Fibroblast of gingiva (primary cell): ENCODE measurements at regions not wholly inside any gene's neighbourhood (a gene's known extent, or its start where the extent isn't known, plus 50 kb on each side); places are given as distances from the start of the nearest gene placed in this dataset.
"Not testable (repeated sequence)": the region's sequence is repeated elsewhere in the genome, so short reads cannot be mapped to it uniquely, and the experiment has no call there.

Experiments
- DNase-seq: peaks from one replicate; pipeline ENCODE4 v3.0.0-alpha.2; 2011; ENCODE audit warnings: low read depth

DNA sequence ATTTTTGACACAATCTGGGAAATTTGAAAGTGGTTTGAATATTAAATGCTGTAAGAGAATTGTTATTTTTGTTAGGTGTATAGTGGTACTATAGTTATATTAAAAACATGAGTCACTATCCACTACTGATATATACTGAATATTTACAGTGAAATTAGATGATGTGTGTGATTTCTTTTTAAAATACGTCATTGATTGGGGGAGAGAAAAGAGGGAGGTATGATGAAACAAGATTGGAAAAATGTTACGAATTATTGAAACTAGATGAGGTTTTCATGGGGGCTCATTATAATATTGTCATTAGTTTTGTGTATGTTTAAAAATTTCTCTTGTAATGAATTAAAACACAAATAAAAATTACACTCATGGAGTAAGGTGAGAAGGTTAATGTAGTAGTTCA lies 571.4 kb downstream of the HTR7 start:
- no peak for DNase-seq

DNA sequence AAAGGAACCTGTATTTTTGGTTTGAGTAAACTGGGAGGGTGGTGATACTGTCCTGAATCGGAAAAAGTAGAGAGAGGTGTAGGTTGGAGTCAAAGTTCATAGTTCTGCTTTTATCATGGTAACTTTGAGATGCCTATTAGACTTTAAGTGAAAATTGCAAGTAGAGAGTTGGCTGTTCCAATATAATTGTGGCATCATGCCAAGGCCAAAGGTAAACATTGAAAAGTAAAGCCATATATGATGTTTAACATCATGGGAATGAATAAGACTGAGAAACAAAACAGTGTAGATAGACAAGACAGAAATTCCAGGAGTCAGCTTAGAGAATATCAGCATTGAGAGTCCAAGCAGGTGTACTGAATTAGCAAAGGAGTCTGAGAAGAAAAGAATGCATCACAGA lies 570.9 kb downstream of the HTR7 start:
- no peak for DNase-seq

DNA sequence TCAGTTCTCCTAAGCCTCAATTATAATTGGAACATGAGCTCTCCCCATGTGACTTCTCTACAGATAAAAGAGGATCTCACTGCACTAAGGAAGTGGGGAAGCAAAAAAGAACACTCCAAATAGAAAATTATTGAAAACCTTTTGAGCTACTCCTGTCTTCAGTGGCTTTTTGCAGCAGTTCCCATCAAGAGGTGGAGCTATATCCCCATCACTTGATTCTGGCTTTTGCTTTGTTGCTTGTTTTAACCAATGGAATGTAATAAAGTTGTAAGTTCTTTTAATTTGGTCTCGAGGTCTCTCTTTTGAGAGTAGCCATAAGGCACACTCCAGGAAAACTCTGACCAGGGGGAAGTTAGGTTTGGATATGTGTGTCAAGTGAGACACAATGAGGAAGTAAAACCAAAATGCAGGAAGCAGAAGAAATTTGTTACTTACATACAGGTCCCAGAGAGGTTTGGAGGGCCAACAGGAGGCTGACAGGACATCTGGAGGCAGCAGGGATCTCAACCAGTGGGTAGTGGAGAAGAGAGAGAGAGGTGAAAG lies 569.4 kb downstream of the HTR7 start:
- no peak for DNase-seq

DNA sequence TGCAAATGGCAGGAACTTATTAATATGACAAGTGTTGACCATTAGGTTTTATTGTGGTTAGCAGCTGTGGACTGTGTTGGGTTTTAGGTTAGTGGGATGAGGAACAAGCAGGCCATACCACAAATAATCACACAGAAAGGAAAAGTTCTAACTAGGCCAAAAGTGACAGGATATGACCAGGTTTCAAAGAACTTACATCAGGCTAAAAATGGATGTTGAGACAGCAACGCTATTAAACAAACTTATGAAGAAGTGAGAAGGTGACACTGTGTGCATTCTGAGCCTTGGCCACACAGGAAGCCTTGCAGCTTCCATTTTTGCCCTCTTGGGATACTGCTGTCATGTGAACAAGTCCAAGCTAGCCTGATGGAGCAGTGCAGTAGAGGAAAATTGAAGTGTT lies 568.8 kb downstream of the HTR7 start:
- DNase-seq = no peak

DNA sequence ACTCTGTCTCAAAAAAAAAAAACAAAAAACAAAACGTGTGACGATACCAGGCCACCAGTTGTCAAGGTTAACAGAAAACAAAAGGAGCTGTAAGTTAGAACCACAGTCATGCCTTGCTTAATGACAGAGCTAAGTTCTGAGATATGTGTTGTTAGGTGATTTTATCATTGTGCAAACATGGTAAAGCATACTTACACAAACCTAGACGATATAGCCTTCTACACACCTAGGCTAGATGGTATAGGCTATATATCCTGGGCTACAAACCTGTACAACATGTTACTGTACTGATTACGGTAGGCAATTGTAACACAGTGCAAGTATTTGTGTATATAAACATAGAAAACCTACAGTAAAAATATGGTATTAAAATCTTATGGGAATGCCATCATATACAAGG lies 564.2 kb downstream of the HTR7 start:
- DNase-seq = no peak

DNA sequence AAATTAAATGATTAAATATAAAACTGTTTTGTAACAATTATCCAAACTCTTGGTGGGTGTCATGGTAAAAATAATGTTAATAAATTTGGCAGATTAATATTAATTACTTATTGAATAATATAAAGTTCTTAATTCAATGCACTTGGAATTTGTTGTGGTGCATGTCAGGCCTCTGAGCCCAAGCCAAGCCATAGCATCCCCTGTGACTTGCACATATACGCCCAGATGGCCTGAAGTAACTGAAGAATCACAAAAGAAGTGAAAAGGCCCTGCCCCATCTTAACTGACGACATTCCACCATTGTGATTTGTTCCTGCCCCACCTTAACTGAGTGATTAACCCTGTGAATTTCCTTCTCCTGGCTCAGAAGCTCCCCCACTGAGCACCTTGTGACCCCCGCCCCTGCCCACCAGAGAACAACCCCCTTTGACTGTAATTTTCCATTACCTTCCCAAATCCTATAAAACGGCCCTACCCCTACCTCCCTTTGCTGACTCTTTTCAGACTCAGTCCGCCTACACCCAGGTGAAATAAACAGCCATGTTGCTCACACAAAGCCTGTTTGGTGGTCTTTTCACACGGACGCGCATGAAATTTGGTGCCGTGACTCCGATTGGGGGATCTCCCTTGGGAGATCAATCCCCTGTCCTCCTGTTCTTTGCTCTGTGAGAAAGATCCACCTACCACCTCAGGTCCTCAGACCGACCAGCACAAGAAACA lies 562.9 kb downstream of the HTR7 start:
- DNase-seq = not testable (repeated sequence)

DNA sequence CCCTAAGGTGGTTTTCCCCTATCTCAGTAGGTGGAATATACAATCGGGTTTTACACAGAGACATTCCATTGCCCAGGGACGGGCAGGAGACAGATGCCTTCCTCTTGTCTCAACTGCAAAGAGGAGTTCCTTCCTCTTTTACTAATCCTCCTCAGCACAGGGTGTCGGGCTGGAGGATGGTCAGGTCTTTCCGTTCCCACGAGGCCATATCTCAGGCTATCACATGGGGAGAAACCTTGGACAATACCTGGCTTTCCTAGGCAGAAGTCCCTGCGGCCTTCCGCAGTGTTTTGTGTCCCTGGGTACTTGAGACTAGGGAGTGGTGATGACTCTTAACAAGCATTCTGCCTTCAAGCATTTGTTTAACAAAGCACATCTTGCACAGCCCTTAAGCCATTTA lies 555.8 kb downstream of the HTR7 start:
- not testable (repeated sequence) for DNase-seq

DNA sequence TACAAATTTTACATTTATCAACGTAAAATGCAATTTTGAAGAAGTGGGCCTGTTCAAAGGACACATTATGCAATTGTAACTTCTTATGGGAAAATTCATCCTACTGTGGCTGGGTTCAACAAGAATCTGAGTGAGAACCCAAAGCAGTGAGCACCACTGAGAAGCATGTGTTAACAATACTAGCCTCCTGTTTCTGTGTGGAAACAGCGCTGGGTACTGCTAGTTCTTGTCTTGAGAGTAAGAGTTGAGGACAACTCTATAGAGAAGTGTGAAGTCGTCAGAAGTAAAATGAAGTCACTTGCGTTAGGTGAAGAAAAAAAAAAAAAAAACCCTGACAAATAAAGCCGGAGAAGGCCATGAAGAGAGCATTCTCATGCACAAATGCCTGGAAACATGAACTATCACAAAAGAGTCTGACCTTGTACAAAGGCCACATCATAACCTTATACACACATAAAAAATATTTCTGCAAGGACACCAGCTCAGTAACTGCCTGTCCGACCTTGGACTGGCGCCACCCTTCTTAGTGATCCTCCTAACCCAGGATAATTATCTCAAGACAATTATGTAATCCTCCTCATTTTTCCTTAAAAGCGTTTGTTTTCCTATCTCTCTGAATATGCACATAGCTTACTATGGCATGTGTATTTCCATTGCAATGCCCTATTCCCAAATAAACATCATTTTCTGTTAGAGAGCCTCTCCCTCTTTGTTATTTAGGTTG lies 554.9 kb downstream of the HTR7 start:
- no peak for DNase-seq

DNA sequence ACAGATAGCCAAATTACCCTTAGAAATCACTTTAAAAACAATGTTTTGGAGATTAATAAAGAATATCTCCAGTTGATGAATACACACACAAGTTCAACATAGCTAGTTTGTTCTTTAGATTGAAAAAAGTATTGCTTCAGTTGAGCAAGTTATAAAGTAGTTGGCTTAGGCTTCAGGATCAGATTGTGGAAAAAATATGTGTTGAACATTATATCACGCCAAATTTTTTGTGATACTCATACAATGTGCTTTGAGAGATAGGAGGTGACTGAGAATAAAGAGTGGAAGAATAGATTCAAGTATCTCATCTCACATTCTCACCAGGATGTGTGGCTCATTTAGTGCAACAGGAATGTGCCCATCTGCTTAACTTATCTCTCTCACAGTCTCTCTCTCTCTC lies 553.3 kb downstream of the HTR7 start:
- DNase-seq = no peak

DNA sequence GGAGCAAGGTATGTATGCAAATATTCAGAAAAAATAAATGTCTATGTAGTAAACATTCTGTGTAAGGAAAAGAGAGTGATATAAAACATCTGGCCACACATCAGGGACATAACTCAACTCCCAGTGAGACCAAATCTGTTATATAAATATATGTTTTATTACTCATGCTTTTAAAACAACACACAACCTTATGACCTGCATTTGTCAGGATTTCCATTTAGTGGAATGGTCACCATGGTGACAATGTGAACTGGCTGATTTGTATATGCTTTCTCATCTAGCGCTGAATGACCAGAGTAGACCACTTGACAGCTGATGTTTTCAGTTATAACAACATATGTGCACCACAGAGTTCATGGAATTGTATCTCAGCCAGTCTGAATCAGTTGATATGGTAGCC lies 551.7 kb downstream of the HTR7 start:
- DNase-seq = peak; percentile 42

DNA sequence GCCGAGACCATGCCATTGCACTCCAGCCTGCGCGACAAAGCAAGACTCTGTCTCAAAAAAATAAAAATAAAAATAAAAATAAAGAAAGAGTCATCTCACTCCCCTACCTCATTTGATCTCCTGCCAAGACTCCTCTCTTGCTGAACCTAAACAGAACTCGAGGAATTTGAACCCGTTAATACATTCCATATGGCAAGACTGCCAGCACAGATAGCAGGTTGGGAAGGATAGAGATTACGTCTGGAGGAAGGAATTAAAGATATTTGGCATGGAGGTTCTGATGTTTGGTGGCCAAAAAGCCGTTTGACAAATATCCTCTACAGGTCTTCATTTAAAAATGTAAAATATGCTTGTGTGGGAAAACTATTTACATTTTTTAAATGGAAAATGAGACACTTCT lies 549.6 kb downstream of the HTR7 start:
- DNase-seq = no peak

DNA sequence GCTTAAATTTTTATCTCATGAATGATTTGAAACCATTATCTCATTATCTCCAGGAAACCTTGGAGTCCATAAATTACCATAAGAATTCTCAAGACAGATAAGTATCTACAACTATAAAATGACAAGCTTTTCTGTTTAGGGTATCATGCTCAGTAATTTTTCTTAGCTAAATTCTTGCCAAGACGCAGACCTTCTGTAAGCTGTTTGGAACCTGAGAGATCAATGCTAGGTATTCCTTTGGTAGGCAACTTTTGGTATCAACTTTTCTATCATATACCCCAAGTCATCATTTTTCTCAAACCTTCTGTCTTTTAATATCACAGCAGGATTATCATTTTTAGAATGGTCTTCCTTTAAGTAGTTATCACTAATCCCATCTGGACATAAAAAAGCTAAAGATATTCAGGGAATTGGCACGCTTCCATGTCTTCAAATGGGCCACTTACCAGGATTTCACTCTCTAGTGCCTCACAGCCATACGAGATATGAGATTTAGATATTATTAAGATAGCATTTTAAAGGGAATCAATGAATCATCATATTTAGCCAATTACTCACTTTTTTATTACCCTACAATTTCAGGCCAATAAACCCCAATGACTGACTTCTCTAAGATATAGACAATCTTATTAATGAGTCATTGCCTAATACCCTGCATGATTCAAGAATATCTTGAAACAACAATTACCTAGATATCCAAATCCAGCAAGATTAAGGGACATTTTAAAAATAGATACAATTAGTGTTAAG lies 544.1 kb downstream of the HTR7 start:
- no peak for DNase-seq

DNA sequence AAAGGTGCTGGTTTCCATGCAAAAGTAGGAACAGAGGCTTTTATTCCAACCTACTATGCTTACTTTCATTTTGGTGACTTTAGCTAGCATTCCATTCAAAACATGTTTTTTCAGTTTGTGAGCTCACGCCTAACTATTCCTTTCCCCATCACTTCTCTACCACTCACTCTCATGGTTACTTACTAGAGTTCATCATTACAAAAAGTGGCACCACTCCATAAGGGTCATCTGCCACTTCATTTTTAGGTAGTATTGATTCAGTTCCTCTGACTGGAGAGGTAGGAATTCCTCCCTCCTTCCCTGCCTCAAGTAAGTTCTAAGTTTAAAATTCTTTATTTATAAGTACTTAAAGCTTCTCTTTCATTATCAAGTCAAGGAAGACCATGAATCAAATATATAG lies 543.1 kb downstream of the HTR7 start:
- no peak for DNase-seq

DNA sequence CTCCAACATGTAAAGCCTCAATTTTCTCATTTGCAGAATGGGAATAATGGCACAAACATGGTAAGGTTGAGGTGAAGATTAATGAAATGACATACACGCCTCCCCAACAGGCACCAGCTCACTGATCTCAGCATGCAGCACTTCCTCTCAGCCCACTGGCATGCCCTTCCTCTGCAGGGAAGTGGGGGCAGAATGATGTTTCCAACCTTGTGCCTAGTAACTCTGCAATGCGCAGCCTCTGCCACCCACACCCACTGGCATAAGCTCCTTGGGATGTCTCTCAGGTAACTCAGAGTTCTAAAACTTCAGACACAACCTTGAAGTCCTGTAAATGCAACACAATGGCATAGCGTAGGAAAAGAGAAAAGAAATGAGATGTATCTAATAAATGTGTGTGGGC lies 540.7 kb downstream of the HTR7 start:
- no peak for DNase-seq

DNA sequence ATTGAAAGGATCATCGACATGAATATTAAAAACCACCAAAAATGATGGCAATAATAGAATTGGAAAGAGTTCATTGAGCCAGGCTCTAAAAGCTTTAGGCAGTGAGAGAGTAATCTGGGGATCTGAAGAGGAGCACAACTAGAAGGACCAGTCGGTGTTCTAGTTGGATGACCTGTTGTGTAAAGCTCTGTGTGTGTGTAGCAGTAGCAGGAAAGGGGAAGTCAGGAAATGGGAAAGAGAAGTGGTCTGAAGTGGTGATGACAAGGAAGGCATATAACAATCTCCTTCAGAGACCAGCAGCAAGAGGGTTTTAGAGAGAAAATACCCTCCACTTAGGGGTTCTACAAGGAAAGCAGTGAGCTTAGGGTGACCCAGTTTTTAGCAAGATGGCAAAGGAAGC lies 539.2 kb downstream of the HTR7 start:
- no peak for DNase-seq

DNA sequence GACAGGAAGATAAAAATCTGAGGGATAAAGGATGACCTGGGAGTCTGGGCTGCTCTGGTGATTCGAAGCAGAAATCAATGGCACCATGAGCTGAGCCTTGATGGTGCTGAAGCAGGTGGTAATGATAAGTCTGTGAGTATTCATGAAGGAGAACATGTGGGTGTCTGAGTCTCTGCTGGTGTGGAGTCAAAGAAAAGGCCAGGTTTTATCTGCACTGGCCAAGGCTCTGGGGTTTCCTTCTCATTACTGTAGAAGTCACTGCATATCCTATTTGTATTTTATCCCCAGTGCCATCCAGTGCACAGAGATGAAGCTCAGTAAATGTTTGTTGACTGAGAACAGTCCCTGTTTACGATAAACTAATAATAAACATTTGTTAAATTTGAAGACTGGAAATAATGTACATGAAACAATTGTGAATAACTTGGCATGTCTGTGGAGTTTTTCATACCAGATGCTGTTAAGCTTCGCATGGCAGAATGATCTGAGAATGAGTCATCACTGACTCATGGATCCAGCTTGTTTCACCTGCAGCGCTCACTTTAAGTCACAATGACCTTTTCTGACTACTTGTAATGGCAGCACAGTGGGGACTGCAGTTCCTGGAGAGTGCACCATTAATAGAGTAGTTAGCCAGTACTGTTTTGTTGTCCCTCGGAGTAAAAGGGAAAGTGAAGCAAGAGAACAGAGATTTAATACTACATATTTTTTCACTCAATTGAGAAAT lies 538.5 kb downstream of the HTR7 start:
- peak; percentile 14 for DNase-seq

DNA sequence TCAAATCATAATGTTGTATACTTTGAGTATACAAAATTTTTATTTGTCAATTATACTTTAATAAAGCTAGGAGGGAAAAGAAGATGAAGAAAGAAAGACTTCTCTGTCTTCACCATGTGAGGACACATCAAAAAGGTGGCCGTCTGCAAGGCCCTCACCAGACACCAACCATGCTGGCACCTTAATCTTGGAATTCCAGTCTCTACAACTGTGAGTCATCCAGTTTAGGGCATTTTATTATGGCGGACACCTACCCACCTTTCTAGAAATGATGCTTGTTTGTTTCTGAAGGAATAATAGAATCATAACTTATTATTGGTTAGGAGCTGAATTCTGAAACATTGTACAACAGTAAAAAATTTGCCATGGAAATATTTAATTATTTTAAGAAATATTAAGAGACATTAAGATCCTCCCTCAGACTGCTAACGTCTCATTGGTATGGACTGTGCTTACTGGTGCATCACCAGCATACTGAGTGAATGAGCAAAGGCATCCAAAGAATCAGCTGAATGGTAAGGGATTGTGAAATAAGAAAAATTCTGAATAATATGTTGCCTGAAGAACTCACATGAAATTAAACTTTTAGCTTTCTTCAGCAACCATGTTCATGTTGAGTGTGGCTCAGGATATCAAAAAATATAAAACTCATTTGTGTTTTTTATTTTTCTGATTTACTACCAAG lies 536.6 kb downstream of the HTR7 start:
- DNase-seq = no peak

DNA sequence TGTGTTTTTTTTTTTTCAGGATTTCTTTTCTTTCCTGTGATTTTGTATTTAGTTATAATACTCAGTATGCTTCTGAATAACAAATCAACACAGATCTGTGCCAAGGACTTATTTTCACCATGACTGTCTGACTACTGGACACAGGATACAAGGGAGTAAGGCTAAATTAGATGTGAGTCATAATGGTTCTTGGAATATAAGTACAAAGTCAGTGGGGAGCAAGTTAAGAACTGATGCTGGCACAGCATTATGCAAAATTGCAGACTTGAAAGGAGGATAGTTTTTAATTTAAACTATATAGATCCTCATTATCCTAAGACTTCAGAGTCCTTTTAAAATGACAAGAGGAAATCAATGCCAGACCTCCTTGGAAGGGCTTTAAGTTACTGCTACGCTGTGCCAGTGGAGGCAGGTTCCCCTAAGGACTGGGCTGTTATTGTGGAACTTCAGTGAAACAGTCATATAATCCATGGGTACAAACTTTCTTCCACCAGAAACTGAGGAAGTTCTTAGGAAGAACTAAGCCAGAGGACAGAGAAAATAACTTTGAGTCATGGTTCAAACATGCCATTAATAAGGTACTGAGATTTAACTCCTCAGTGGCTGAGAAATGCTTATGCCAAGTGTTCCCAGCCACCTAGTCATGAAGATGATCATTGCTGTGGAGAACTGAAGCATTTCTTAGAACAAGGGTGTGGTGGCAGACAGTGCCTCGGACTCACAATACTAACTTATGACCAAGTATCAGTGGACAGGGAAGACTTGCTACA lies 531.2 kb downstream of the HTR7 start:
- no peak for DNase-seq

DNA sequence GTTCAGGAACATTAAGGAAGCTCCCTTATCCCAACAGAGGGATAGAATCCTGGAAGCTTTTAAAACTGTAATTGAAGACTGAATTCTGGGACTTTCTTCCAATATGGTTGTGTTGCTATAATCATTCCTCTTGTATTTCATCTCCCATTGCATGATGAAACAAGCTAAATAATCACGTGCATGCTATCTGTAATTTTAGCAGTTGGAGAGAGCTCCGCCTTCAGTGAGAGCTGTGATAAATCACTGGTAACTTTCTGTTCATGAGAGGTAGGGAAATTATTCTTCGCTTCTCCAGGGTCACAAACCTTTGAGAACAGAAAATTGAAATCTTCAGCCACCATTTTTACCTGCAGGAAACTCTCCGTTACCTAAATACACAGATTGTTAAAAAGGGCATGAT lies 530.2 kb downstream of the HTR7 start:
- DNase-seq = no peak

DNA sequence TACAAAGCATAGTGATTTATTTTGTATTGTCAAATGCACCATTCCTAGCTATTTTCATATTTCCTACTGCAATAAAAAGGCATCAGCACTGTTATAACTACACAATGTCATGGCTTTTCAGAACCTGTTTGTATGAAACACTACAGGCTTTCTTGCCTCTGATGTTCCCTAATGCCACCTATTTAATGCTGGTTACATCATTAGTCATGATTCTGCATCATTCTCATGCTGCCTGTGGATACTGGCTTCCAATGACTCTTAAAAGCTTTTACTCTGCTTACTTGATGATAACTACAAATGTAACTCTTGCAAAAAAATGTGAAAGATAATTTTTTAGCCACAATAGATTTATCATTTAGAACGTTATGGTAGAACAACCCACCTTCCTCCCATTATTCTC lies 529.4 kb downstream of the HTR7 start:
- DNase-seq = no peak

DNA sequence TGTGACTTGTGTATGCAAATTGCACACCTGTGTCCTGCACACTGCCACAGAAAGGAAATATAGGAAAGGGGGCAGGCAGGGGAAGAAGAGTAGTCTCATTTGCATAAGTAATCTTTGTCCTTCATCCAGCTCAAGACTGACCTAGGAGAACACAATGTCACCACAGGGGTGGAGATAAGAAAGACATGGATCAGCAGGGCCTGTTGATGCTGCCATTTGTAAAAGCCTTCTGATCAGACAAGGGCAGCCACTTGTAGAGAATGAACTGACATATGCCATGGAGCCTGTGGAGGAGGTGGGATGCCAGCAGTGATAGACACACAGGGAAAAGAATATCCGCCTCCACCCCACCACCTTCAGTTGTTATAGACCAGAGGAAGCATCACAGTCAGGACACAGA lies 528.9 kb downstream of the HTR7 start:
- no peak for DNase-seq
